ENCODE measurements at regions not wholly inside any gene's neighbourhood (a gene's known extent, or its start where the extent isn't known, plus 50 kb on each side); places are given as distances from the start of the nearest gene placed in this dataset.

GRCh38 chr13:90868321-90868920 lies 479.1 kb upstream of the MIR17HG start:
- H3K27me3 ChIP-seq = no peaks in the 10 kb centered on the region
- ATAC-seq (peak in 1 of 4 donors; percentile 28), DNase-seq (no peak)
- H3K4me1 ChIP-seq = no peaks in the 10 kb centered on the region
- WGBS (ENCODE audit: insufficient coverage, low coverage, low lambda C conversion rate, missing lambda C conversion rate) = 15% methylated on average over 2 of the region's 2 CpGs
- H3K9me3 ChIP-seq = no peaks in the 10 kb centered on the region
- intact Hi-C loops (cut with DNase I) = no loop called here
- no peak for TF ChIP-seq POLR2A (IDR thresholded peaks at IDR 0.05)
- TF ChIP-seq, protein P1, sequence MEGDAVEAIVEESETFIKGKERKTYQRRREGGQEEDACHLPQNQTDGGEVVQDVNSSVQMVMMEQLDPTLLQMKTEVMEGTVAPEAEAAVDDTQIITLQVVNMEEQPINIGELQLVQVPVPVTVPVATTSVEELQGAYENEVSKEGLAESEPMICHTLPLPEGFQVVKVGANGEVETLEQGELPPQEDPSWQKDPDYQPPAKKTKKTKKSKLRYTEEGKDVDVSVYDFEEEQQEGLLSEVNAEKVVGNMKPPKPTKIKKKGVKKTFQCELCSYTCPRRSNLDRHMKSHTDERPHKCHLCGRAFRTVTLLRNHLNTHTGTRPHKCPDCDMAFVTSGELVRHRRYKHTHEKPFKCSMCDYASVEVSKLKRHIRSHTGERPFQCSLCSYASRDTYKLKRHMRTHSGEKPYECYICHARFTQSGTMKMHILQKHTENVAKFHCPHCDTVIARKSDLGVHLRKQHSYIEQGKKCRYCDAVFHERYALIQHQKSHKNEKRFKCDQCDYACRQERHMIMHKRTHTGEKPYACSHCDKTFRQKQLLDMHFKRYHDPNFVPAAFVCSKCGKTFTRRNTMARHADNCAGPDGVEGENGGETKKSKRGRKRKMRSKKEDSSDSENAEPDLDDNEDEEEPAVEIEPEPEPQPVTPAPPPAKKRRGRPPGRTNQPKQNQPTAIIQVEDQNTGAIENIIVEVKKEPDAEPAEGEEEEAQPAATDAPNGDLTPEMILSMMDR (IDR thresholded peaks at IDR 0.05) = peak; percentile 38 to 66 (median 59)
- H3K4me3 ChIP-seq = no peak overlapping the region
- H3K27ac ChIP-seq = no peak overlapping the region
- no peaks in the 10 kb centered on the region for H3K36me3 ChIP-seq

DNA sequence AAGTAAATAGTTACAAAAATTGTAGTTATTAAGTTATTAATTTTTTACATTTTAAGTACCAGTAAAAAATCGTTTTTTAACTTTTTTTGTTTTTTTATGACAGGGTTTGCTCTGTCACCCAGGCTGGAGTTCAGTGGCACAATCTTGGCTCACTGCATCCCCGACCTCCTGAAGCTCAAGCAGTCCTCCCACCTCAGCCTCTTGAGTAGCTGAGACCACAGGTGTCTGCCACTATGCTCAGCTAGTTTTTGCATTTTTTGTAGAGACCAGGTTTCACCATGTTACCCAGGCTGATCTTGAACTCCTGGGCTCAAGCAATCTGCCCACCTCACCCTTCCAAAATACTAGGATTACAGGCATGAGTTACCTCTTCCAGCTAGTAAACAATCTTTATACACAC lies 477.9 kb upstream of the MIR17HG start:
- intact Hi-C loops (cut with DNase I) = no loop called here
- Histone ChIP-seq H3K9me3 (no peaks in the 10 kb centered on the region), H3K36me3 (no peaks in the 10 kb centered on the region), H3K27ac (no peak overlapping the region), H3K4me1 (no peaks in the 10 kb centered on the region), H3K4me3 (no peak overlapping the region), H3K27me3 (no peaks in the 10 kb centered on the region)
- 17% methylated on average over 2 of the region's 2 CpGs for WGBS (ENCODE audit: insufficient coverage, low coverage, low lambda C conversion rate, missing lambda C conversion rate)
- no peak for ATAC-seq
- no peak for TF ChIP-seq POLR2A (IDR thresholded peaks at IDR 0.05)
- TF ChIP-seq, protein P1 (IDR thresholded peaks at IDR 0.05) = no peak
- no peak for DNase-seq

DNA sequence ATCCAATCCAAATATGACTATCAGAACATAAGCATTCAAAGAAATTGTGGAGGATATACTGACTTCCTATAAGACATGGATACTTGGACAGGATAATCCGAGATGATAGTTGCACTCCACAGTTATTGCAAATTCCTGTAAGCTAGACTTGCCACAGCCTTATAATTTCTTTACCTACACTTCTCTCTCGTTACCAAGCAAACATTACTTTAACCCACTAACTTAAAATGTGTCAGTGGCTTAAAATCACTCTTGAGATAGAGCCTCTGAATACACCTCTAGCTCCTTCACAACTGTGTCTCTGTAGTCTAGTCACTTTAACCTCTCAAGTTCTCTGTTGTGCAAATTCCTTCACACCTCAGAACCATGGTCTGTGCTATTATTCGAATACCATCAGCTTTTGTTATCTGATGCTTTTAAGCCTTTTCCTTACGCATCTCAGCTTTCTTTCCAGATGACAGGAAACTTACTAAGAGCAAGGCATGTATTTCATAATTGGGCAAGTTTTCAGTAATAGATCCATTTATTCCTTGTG lies 474.9 kb upstream of the MIR17HG start:
- TF ChIP-seq, protein P1 (IDR thresholded peaks at IDR 0.05) = no peak
- no peak for TF ChIP-seq POLR2A (IDR thresholded peaks at IDR 0.05)
- H3K4me1 ChIP-seq = no peaks in the 10 kb centered on the region
- intact Hi-C loops (cut with DNase I) = no loop called here
- no peaks in the 10 kb centered on the region for H3K36me3 ChIP-seq
- no peaks in the 10 kb centered on the region for H3K27me3 ChIP-seq
- no peak overlapping the region for H3K4me3 ChIP-seq
- DNase-seq = no peak
- ATAC-seq = no peak
- 24% methylated on average over 4 of the region's 4 CpGs for WGBS (ENCODE audit: insufficient coverage, low coverage, low lambda C conversion rate, missing lambda C conversion rate)
- no peaks in the 10 kb centered on the region for H3K9me3 ChIP-seq
- no peak overlapping the region for H3K27ac ChIP-seq

GRCh38 chr13:90880790-90881189 lies 466.7 kb upstream of the MIR17HG start:
- TF ChIP-seq, protein P1 (IDR thresholded peaks at IDR 0.05) = no peak
- TF ChIP-seq POLR2A (IDR thresholded peaks at IDR 0.05) = no peak
- no peak for DNase-seq
- Histone ChIP-seq H3K4me1 (no peaks in the 10 kb centered on the region), H3K9me3 (no peaks in the 10 kb centered on the region), H3K27me3 (peaks cover 0 to 3% of the 10 kb centered on the region in 2 donors), H3K36me3 (no peaks in the 10 kb centered on the region), H3K4me3 (no peak overlapping the region), H3K27ac (no peak overlapping the region)
- no peak for ATAC-seq
- WGBS (ENCODE audit: insufficient coverage, low coverage, low lambda C conversion rate, missing lambda C conversion rate) = 82% methylated on average over 3 of the region's 5 CpGs
- intact Hi-C loops (cut with DNase I) = no loop called here
